NK-92 treated with Interleukin-12 subunit alpha and Interleukin-12 subunit beta, amount 100 ng/mL, for 24 hours (cell line): ENCODE measurements at regions not wholly inside any gene's neighbourhood (a gene's known extent, or its start where the extent isn't known, plus 50 kb on each side); places are given as distances from the start of the nearest gene placed in this dataset.
"Not testable (repeated sequence)": the region's sequence is repeated elsewhere in the genome, so short reads cannot be mapped to it uniquely, and the experiment has no call there.

Experiments
- DNase-seq: peaks from one replicate; lab custom pipeline; 2025; lab: John Stamatoyannopoulos, UW

GRCh38 chr2:58441643-58442042 is 200.5 kb upstream of the FANCL start:
- DNase-seq: no peak

- no peak for DNase-seq
Measured at GRCh38 chr2:58436872-58437271, 195.7 kb upstream of the FANCL start.

DNA sequence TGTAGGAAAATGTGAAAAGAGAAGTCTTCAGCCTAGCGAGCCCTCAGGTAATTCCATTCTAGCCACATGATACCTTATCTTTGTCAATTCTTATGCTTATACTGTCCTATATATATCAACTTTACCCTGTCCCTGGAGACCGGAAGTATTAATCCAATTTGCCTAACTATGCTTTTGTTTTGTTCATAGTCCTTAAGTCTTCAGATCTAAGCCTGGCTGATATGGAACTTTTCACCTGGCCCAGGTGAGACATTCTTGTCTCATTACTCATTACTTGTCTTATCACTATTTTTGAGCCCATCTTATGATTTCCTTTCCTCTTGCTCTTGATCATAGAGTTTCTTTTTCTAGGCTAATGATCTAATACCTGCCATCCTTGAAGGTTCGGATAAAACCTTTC is 194.1 kb upstream of the FANCL start:
- DNase-seq: no peak

DNA sequence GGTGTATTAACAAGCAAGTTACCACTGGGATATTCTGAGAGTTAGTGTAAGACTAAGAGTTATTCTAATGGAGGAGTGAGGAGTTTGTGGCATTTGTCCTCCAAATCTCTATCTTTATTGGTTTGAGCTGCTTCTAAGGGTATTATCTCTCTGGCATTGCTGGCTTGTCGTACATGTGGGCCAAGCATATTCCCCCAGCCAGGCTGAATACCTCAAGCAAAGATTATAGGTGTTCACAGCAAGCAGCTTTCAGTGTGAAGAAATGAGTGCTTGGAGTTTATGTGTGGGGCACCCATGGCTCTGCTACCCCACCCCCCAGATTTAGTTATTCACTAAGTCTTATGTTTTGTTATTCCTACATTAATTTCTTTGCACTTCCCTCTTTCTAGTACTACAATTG is 193.6 kb upstream of the FANCL start:
- DNase-seq: no peak

DNA sequence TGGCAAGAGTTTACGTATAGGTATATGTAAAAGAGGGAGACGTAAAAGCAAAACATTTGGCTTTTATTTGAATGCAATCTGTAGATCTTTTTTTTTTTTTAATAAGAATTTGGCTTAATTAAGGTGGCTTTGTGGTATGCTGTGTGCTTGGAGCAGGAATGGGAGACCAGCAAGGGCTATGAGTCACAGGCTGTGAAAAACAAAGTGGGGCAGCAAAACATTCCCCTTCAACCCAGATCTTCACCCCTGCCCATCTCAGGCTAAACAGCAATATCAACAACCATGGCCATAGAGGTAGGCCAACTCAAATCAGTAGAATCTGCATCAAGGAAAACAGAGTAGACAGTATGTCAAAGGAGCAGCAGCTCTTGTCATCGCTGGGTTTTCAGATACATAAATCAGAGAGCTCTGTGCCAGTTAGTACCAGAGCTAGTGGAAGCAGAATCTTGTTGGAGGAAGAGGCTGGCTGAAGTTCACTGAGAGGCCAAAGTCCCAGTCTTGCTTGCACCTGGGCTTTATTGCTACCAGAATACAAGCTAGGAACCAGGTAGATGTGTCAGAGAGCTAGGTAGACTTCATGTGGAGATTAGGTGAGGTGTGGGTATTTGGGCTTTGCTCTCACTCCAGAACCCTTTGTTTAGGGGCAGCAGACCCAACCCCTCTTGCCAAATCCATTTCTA is 191.5 kb upstream of the FANCL start:
- no peak for DNase-seq

DNA sequence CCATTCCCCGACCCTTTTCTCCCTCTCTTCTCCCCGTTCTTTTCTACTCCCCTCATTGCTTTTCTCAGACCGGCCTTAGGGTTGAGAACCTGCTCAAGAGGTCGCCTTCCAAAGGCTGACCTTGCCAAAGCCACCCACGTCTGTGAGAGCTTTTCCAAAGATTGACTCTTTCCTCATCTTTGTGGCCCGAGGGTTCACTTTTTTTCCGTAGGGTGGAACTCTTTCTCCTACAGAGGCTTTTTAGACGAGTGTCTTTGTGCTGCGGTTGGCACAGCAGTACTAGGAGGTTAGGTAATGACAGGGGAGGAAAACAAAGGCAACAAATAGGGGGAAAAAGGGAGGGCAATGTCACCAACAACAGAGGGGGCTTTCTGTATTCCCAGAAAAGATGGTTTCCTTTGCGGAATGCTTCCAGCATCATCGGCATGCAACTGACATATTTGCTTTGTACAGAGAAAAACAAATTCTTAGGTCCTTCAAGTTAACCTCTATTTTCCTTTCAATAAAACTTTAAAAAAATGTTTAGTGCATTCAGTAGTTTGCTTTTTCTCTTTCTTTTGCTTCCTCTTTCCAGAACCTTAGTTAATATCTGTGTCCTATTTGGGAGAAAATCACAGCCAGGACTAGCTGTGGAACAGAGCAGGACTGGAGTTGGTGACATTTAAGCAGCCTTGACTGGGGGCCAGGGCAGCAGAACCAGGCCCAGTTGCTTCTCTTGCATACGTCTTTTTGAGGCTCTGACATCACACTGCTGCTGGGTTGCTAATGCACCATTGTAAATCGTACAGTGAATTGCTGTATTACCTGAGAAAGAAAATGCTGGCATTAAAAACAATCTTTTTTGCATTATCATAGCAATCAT is 188.1 kb upstream of the FANCL start:
- DNase-seq: no peak

GRCh38 chr2:58428096-58429013 is 187.2 kb upstream of the FANCL start:
- DNase-seq: no peak

DNA sequence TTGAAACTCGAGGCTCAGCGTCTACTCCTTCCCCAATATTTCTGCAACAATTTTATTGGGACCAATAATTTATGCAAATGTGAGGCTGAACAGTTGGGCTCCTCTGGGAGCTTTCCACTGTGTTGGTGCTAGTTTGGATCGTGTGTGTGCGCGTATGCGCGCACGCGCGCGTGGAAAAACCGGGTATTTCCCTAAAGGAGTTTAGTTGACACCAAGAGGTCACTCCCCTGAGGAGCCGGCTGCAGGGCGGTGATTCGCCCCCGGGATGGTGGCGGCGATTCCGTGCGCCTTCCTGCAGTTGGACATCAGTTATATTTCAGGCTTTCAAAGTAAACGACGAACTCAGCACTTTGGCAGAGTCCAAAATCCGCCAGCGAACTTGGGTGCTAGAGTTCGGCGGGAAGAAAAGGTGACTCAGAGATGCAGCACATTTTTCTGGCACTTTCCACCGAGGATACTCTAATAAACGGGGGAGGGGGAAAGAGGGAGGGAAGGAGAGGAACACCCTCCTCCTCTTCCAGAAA is 186.5 kb upstream of the FANCL start:
- no peak for DNase-seq

DNA sequence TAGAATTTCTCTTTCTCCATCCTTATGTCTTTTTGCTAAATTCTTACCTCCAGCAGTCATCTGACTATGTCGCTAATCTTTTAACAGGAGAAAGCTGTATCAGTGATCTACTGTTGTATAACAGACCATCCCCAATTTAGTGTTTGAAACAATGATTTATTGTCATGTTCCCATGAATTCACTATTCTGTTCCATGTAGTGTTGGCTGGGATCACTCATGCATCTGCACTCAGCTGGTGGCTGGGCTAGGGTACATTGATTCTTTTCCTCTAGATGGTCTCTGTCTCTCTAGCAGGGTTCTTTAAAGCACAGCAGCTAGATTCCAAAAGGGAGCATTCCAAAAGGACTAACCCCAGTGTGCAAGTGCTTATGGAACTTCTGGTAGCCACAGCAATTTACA is 184.2 kb upstream of the FANCL start:
- DNase-seq: no peak

GRCh38 chr2:58419983-58420382 is 178.9 kb upstream of the FANCL start:
- DNase-seq: no peak

DNA sequence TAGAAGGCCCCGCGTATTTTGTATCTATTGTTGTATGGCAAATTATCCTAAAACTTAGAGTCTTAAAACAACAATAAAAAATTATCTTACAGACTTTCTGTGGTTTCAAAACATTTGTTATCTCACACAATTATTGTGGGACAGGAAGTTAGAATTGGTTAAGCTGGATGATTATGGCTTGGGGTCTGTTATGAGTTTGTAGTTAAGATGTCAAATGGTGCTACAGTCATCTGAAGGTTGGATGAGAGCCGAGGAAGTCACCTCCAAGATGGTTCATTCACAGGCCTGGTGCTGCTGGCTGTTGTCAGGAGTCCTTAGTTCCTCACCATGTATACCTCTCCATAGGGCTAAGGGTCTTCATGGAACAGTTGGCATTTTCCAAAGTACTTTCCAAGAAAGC is 175.6 kb upstream of the FANCL start:
- DNase-seq: no peak

DNA sequence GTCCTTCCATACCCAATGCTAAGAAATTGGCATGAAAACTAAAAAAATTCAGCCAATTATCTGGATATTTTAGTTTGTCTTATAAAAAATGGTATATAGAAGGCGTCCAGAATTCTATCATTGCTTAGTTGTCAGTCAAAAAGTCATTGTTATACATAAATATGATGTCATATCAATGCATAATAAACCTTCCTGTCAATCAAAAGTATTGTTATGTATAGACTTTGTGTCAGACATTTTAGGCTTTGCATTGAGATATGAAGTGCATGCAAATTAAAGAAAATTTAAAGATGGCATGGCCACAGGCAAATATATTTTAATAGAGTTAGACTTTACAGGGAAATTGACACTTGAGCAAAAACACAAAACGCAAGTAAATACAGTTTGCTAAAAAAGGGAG is 173.4 kb upstream of the FANCL start:
- no peak for DNase-seq

GRCh38 chr2:58410549-58410948 is 169.4 kb upstream of the FANCL start:
- no peak for DNase-seq

DNA sequence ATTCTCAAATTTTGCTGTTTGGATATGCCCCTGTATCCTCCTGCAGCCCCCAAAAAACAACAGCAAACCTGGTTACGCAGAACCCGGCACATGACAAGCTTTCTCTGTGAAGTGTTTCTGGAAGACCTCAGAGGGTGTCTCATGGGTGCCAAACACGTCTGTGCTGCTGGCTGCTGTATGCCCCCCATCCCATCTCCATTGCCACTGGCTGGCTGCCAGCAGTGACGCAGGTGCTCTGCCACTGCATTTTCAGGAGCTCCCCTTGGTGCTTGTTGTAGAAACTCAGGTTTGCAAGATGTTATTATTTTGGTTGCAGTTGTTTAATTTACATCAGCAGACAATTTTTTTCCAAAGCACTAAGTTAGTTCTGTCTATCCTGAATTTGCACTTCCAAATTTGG is 166.4 kb upstream of the FANCL start:
- DNase-seq: no peak

DNA sequence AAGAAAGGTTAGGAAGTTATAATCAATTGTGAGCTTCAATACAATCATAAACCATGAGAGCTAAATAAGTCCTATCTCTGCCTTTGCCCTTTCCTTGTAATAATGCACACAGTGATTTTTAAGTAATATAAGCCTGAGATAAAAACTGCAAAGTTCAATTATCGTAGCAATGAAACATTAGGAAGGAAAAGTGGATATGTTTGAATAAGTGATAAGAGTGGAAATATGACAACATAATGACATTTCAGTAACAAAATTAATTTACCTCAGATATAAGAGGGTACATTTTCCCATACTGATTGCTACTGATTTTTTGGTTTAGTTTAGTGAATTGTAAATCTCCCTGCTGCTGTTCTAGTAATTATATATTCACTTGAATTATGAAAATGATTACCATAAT is 164.2 kb upstream of the FANCL start:
- no peak for DNase-seq

DNA sequence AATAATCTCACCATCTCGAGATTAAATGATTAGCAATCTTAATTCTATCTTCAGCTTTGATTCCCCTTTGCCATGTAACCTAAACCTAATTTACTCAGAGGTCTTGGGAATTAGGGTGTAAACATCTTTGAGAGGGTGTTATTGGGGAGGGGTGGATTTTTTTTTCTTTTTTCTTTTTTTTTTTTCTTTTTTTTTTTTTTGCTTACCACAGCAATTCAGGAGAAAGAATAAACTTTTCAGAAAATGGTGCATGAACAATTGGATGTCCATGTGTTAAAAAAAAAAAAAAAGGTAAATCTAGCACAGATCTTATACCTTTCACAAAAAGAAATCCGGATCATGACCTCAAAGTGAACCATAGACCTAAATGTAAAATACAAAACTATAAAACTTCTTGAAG is 160.8 kb upstream of the FANCL start:
- no peak for DNase-seq

DNA sequence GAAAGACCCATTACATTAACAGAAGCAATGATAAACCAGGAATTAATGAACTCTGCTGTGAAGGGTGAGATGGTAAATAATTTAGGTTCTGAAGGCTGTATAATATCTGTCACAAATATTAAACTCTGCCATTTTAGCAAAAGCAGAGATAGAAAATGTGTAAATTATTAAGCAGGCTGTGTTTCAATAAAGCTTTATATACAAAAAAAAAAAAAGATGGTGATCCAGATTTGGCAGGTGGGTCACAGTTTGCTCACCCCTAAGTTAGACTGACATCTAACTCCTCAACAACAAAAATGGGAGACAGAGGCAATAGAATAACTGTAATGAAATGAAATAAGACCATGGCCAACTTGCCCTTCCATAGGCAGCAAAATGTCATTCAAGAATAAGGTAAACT is 157.3 kb upstream of the FANCL start:
- DNase-seq: no peak

- DNase-seq: no peak
Measured at GRCh38 chr2:58387701-58388100, 146.6 kb upstream of the FANCL start.

GRCh38 chr2:58386904-58387303 is 145.8 kb upstream of the FANCL start:
- not testable (repeated sequence) for DNase-seq

- DNase-seq: no peak
Measured at GRCh38 chr2:58378152-58378551, 137.0 kb upstream of the FANCL start.

- DNase-seq: no peak
Measured at GRCh38 chr2:58377181-58377580, 136.1 kb upstream of the FANCL start.

DNA sequence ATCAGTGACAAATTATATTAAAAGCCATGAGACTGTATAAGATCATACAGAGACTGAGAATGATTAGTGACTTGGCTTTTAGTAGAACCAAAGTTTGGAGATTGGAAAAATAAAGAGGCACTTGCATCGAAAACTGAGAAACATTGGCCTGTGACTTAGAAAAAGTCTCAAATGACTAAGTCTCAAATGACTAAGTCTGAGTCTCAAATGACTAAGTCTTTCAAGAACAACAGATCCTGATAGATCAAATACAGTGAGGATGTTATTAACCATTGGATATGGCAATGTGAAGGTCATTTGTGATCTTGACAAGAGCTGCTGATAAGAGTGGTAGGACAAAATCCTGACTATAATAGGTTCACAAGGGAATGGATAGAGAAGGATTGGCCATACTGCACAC is 135.5 kb upstream of the FANCL start:
- no peak for DNase-seq
